Right lobe of liver (tissue), 4 donors: ENCODE measurements at regions not wholly inside any gene's neighbourhood (a gene's known extent, or its start where the extent isn't known, plus 50 kb on each side); places are given as distances from the start of the nearest gene placed in this dataset.

Experiments used
- CTCF ChIP-seq, 4 donors: fragments of 200-600 bp in 3 of 4; fragments of 450-650 bp in 1 of 4; IDR thresholded peaks; one replicate each; pipeline versions ENCODE4 v1.5.1 to v1.8.0; 2016 to 2022; ENCODE audit warnings: antibody characterized with exemption in 4 of 4, mild to moderate bottlenecking in 2 of 4
- POLR2A ChIP-seq: fragments of 450-650 bp; IDR thresholded peaks from one replicate; pipeline ENCODE4 v1.6.1; 2017; ENCODE audit warnings: antibody characterized with exemption, mild to moderate bottlenecking
- donor health status: DM: no; HTN: no; CAD: no.
- donor health status: DM: no; HTN: no; CAD: no.
- donor health status: DM: no; HTN: yes; CAD: no.

- TF ChIP-seq CTCF (IDR thresholded peaks at IDR 0.05) (no peak), POLR2A (no peak)
These were observed 144.4 kb upstream of the TBCA start for GRCh38 chr5:77920359-77921058.
